Central memory CD8-positive, alpha-beta T cell (primary cell): ENCODE measurements at regions not wholly inside any gene's neighbourhood (a gene's known extent, or its start where the extent isn't known, plus 50 kb on each side); places are given as distances from the start of the nearest gene placed in this dataset.
"Not testable (repeated sequence)": the region's sequence is repeated elsewhere in the genome, so short reads cannot be mapped to it uniquely, and the experiment has no call there.

Experiments
- ATAC-seq: fragments of 150-1000 bp; cut with Tn5 transposase; replicated peaks from 2 replicates; pipeline ENCODE4 v1.10.0; 2022; ENCODE audit warnings: mild to moderate bottlenecking, moderate FRiP score, moderate number of reproducible peaks; ENCODE audit not compliant: poor library complexity, severe bottlenecking; ENCODE audit errors: extremely low read depth
- DNase-seq, 2 donors: peaks; one replicate each; pipeline ENCODE4 v3.0.0; 2021; ENCODE audit warnings: low spot score in 2 of 2
- H3K27ac Mint-ChIP-seq: one replicate; pipeline ENCODE4 v1.8.0; 2022; ENCODE audit warnings: low read depth, mild to moderate bottlenecking, moderate library complexity, mixed read lengths
- H3K27me3 Mint-ChIP-seq: one replicate; pipeline ENCODE4 v1.8.0; 2022; ENCODE audit warnings: mixed read lengths
- H3K36me3 Mint-ChIP-seq: one replicate; pipeline ENCODE4 v1.8.0; 2022; ENCODE audit warnings: mild to moderate bottlenecking, moderate library complexity, mixed read lengths; ENCODE audit not compliant: insufficient read depth
- H3K4me1 Mint-ChIP-seq: one replicate; pipeline ENCODE4 v1.8.0; 2022; ENCODE audit warnings: mixed read lengths
- H3K4me3 Mint-ChIP-seq: one replicate; pipeline ENCODE4 v1.8.0; 2022; ENCODE audit warnings: mild to moderate bottlenecking, moderate library complexity, mixed read lengths
- H3K9me3 Mint-ChIP-seq: one replicate; pipeline ENCODE4 v1.8.0; 2022; ENCODE audit warnings: mixed read lengths

GRCh38 chr1:4476394-4476793 is 178.0 kb upstream of the AJAP1 start:
- H3K9me3 Mint-ChIP-seq: peaks cover 10% of the 10 kb centered on the region

GRCh38 chr1:4481451-4481850 is 173.0 kb upstream of the AJAP1 start:
- no peaks in the 10 kb centered on the region for H3K4me1 Mint-ChIP-seq
- no peak for ATAC-seq
- H3K9me3 Mint-ChIP-seq: peaks cover 5% of the 10 kb centered on the region
- H3K27me3 Mint-ChIP-seq: peaks cover 44% of the 10 kb centered on the region
- no peak for DNase-seq
- no peak overlapping the region for H3K4me3 Mint-ChIP-seq
- H3K36me3 Mint-ChIP-seq: no peaks in the 10 kb centered on the region
- H3K27ac Mint-ChIP-seq: no peak overlapping the region

More at GRCh38 chr1:4476394-4476793, 178.0 kb upstream of the AJAP1 start:
- H3K27ac Mint-ChIP-seq: no peak overlapping the region
- H3K4me3 Mint-ChIP-seq: no peak overlapping the region
- no peaks in the 10 kb centered on the region for H3K36me3 Mint-ChIP-seq
- H3K4me1 Mint-ChIP-seq: no peaks in the 10 kb centered on the region
- H3K27me3 Mint-ChIP-seq: peaks cover 20% of the 10 kb centered on the region
- DNase-seq (no peak), ATAC-seq (no peak)

- ATAC-seq: no peak
Measured at GRCh38 chr1:4482526-4482925, 171.9 kb upstream of the AJAP1 start.

GRCh38 chr1:4483021-4483625 is 171.3 kb upstream of the AJAP1 start:
- Mint-ChIP-seq H3K36me3 (no peaks in the 10 kb centered on the region), H3K4me1 (no peaks in the 10 kb centered on the region), H3K27me3 (peaks cover 54% of the 10 kb centered on the region), H3K4me3 (no peak overlapping the region), H3K27ac (no peak overlapping the region), H3K9me3 (no peaks in the 10 kb centered on the region)
- ATAC-seq (no peak), DNase-seq (no peak)

More at GRCh38 chr1:4482526-4482925, 171.9 kb upstream of the AJAP1 start:
- Mint-ChIP-seq H3K4me3 (no peak overlapping the region), H3K27ac (no peak overlapping the region), H3K36me3 (no peaks in the 10 kb centered on the region), H3K27me3 (peaks cover 48% of the 10 kb centered on the region), H3K9me3 (no peaks in the 10 kb centered on the region), H3K4me1 (no peaks in the 10 kb centered on the region)
- DNase-seq: no peak

GRCh38 chr1:4485398-4485797 is 169.0 kb upstream of the AJAP1 start:
- Mint-ChIP-seq H3K27ac (no peak overlapping the region), H3K27me3 (peaks cover 47% of the 10 kb centered on the region), H3K4me1 (no peaks in the 10 kb centered on the region), H3K9me3 (no peaks in the 10 kb centered on the region), H3K4me3 (no peak overlapping the region), H3K36me3 (no peaks in the 10 kb centered on the region)
- DNase-seq (no peak), ATAC-seq (no peak)

GRCh38 chr1:4485878-4486277 is 168.5 kb upstream of the AJAP1 start:
- Mint-ChIP-seq H3K27ac (no peak overlapping the region), H3K36me3 (no peaks in the 10 kb centered on the region), H3K9me3 (no peaks in the 10 kb centered on the region), H3K27me3 (peaks cover 47% of the 10 kb centered on the region), H3K4me3 (no peak overlapping the region), H3K4me1 (no peaks in the 10 kb centered on the region)
- no peak for DNase-seq
- ATAC-seq: no peak

- Mint-ChIP-seq H3K4me1 (no peaks in the 10 kb centered on the region), H3K4me3 (no peak overlapping the region), H3K36me3 (no peaks in the 10 kb centered on the region)
Measured at GRCh38 chr1:4486408-4487120, 167.8 kb upstream of the AJAP1 start.

GRCh38 chr1:4488018-4488417 is 166.4 kb upstream of the AJAP1 start:
- Mint-ChIP-seq H3K4me3 (no peak overlapping the region), H3K27ac (no peak overlapping the region), H3K27me3 (peaks cover 50% of the 10 kb centered on the region), H3K36me3 (no peaks in the 10 kb centered on the region), H3K9me3 (no peaks in the 10 kb centered on the region), H3K4me1 (no peaks in the 10 kb centered on the region)
- ATAC-seq (no peak), DNase-seq (no peak)

More at GRCh38 chr1:4486408-4487120, 167.8 kb upstream of the AJAP1 start:
- ATAC-seq (no peak), DNase-seq (no peak)
- no peaks in the 10 kb centered on the region for H3K9me3 Mint-ChIP-seq
- H3K27me3 Mint-ChIP-seq: peaks cover 52% of the 10 kb centered on the region
- H3K27ac Mint-ChIP-seq: no peak overlapping the region

- peaks cover 35% of the 10 kb centered on the region for H3K27me3 Mint-ChIP-seq
- H3K4me3 Mint-ChIP-seq: no peak overlapping the region
- no peak overlapping the region for H3K27ac Mint-ChIP-seq
- no peaks in the 10 kb centered on the region for H3K4me1 Mint-ChIP-seq
- no peak for ATAC-seq
- H3K36me3 Mint-ChIP-seq: no peaks in the 10 kb centered on the region
- no peaks in the 10 kb centered on the region for H3K9me3 Mint-ChIP-seq
- no peak for DNase-seq
Measured at GRCh38 chr1:4489486-4489885, 164.9 kb upstream of the AJAP1 start.

GRCh38 chr1:4489992-4490391 is 164.4 kb upstream of the AJAP1 start:
- not testable (repeated sequence) for H3K36me3 Mint-ChIP-seq, H3K27ac Mint-ChIP-seq, ATAC-seq, H3K4me1 Mint-ChIP-seq, H3K4me3 Mint-ChIP-seq, H3K9me3 Mint-ChIP-seq, DNase-seq
- peaks cover 34% of the 10 kb centered on the region for H3K27me3 Mint-ChIP-seq

GRCh38 chr1:4494027-4494426 is 160.4 kb upstream of the AJAP1 start:
- no peak overlapping the region for H3K4me3 Mint-ChIP-seq
- no peak for ATAC-seq

GRCh38 chr1:4494558-4494957 is 159.9 kb upstream of the AJAP1 start:
- no peak for DNase-seq
- no peaks in the 10 kb centered on the region for H3K4me1 Mint-ChIP-seq
- no peak overlapping the region for H3K27ac Mint-ChIP-seq
- H3K36me3 Mint-ChIP-seq: no peaks in the 10 kb centered on the region
- H3K27me3 Mint-ChIP-seq: peaks cover 6% of the 10 kb centered on the region
- ATAC-seq: no peak
- H3K4me3 Mint-ChIP-seq: no peak overlapping the region
- no peaks in the 10 kb centered on the region for H3K9me3 Mint-ChIP-seq

More at GRCh38 chr1:4494027-4494426, 160.4 kb upstream of the AJAP1 start:
- peaks cover 6% of the 10 kb centered on the region for H3K27me3 Mint-ChIP-seq
- no peaks in the 10 kb centered on the region for H3K36me3 Mint-ChIP-seq
- no peak for DNase-seq
- no peaks in the 10 kb centered on the region for H3K9me3 Mint-ChIP-seq
- no peak overlapping the region for H3K27ac Mint-ChIP-seq
- H3K4me1 Mint-ChIP-seq: no peaks in the 10 kb centered on the region

GRCh38 chr1:4495809-4496208 is 158.6 kb upstream of the AJAP1 start:
- Mint-ChIP-seq H3K27me3 (peaks cover 6% of the 10 kb centered on the region), H3K36me3 (no peaks in the 10 kb centered on the region), H3K27ac (no peak overlapping the region), H3K4me1 (no peaks in the 10 kb centered on the region), H3K4me3 (no peak overlapping the region), H3K9me3 (no peaks in the 10 kb centered on the region)
- ATAC-seq: no peak
- DNase-seq: no peak
